ENCODE measurements at regions not wholly inside any gene's neighbourhood (a gene's known extent, or its start where the extent isn't known, plus 50 kb on each side); places are given as distances from the start of the nearest gene placed in this dataset.

DNA sequence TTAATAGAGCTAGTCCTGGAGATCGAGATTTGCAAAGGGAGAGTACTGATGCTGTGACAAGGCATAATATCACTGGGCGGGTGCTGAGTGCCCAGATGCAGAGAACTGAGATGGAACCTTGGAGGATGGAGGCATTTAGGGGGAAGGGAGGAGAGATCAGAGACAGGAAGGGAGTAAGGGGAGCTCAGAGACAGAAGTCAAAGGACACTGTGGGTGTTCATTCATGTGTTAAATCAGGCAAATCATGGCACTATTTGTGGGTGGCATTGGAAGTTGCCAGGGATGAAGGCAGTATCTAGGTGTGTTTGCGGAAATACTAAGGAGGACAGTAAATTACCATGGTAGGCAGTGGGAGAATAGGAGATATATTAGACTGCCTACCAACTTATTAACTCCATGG is 135.0 kb downstream of the RBM46 start:
- no peak for TF ChIP-seq EZH2phosphoT487 (IDR thresholded peaks at IDR 0.05; ENCODE audit: borderline replicate concordance)
- TF ChIP-seq, protein P1, sequence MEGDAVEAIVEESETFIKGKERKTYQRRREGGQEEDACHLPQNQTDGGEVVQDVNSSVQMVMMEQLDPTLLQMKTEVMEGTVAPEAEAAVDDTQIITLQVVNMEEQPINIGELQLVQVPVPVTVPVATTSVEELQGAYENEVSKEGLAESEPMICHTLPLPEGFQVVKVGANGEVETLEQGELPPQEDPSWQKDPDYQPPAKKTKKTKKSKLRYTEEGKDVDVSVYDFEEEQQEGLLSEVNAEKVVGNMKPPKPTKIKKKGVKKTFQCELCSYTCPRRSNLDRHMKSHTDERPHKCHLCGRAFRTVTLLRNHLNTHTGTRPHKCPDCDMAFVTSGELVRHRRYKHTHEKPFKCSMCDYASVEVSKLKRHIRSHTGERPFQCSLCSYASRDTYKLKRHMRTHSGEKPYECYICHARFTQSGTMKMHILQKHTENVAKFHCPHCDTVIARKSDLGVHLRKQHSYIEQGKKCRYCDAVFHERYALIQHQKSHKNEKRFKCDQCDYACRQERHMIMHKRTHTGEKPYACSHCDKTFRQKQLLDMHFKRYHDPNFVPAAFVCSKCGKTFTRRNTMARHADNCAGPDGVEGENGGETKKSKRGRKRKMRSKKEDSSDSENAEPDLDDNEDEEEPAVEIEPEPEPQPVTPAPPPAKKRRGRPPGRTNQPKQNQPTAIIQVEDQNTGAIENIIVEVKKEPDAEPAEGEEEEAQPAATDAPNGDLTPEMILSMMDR (conservative IDR thresholded peaks at IDR 0.05; ENCODE audit: low read length): no peak

Data from Loucy (cell line).